ENCODE measurements at regions not wholly inside any gene's neighbourhood (a gene's known extent, or its start where the extent isn't known, plus 50 kb on each side); places are given as distances from the start of the nearest gene placed in this dataset.

DNA sequence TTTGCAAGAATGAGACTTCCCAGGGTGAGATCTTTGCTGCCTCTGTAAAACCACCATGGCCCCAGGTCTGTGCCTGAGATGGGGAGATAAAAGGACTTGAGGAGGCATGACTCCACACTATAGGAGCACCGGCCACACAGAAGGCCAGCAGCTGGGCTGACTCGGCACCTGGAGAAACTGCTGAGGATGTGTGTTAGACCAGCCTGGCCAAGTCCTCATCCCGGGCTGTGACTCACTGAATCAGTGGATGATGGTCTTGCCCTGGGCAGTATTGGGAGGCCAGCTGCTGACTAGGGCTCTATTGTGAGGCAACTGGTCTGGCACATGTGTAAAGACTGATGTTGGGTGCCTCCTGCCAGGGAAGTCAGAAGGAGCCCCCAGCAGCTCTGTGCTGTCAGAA, 286.2 kb downstream of the ACTL7B start:
- DNase-seq (ENCODE audit: low read depth, low spot score): peak; percentile 78
- H3K27ac ChIP-seq: peak overlapping the region; percentile 52

DNA sequence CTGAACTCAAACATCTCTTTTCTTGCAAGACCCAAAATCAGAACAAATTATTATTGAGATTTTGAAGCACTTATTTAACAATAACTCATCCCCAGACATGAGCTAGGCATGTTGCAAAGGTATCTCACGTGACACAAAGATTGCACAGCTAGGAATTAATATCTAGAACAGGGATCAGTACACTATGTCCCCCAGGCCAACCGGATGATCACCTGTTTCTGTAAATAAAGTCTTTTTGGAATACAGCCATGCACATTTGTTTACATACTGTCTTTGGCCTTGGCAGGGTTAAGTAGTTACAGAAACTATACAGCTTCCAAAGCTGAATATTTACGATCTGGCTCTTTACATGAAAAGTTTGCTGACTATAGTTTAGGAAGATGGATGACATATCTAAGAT, 287.7 kb downstream of the ACTL7B start:
- peak overlapping the region; percentile 52 for H3K27ac ChIP-seq
- DNase-seq (ENCODE audit: low read depth, low spot score): no peak

DNA sequence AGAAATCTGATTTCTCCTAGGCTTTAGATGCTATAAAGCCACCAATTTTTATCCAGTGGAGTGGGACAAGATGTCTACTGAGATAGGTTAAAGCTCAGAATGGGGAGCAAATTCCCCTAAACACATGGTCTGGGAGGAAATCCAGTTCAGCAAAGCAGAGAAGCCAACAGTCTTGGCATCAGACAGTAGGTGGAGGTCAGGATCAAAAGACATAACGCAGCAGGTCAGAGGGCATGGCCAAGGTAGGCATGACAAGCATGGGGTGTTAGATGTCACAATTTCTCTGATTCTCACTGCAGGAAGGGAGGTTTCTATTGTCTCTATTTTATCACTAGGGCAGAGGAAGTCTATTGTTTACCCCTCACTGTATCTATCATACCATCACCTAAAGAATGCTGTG, 288.2 kb downstream of the ACTL7B start:
- no peak for DNase-seq (ENCODE audit: low read depth, low spot score)
- peak overlapping the region; percentile 52 for H3K27ac ChIP-seq

DNA sequence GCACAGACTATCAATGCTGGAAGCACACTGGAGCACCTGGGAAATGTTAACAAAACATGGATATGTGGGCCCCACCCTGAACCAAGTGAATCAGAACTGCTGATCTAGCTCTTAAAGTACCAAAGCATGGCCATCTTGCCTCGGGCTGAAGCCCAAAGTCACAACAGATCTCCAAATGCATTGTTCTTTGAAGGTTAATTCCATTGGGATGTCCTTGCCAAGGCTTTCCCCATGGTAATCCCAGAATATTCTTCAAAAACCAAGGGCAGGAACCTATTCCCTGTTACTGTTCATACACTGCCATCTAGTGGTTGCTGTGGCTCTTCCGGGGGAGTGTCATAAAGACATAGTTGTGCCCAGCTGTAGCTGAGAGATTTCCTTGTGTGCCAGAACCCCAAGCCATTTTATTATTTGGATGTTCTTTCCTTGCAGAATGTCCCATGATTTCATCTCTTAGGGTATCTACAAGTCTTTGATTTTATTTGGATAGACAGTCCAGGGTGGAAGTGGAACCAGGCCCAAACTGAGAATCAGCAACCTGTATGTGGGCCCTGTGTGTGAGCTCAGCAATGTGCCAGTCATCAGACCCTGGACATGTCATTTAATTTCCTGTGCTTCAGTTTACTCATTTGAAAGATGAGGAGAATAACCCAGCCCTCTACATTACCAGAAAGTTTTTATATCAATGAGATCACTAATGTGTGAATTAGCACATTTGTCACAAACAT, 290.0 kb downstream of the ACTL7B start:
- H3K27ac ChIP-seq: peak overlapping the region; percentile 1
- DNase-seq (ENCODE audit: low read depth, low spot score): no peak

DNA sequence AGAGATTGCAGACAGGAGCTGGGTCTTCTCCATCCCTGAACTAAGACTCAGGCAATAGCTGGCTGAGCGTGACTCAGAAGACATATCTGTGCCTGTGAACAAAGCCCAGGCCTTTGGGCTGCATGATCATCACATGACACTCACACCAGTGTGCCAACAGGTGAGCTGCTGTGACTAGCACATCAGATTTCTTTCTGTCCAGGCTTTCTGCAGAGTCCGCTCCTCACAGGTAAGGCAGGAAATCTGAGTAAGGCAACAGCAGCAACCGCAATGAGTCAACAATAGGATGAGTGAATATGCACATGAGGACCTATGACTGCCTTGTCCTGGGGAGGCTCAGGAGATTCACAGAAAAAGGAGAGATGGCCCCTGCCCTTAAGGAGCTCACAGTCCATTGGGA, 293.6 kb downstream of the ACTL7B start:
- DNase-seq (ENCODE audit: low read depth, low spot score): peak; percentile 100
- peak overlapping the region; percentile 78 for H3K27ac ChIP-seq

DNA sequence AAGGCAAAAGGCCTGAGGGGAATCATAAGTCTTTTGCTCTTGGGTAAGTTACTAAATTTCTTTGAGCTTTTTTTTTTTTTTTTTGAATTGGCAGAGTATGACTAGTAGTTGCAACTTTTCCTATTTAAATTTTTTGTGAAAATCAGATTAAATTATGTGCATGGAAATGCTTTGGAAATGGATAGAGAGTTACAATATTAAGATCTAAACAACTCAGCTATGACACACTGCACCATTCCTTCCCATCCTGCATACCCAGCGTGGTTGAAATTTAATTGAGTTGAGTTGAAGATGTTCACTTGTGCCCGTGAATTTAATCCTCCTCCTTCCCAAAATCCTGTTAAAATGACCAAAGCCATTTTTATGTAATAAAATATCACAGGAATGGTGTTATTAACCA, 296.4 kb downstream of the ACTL7B start:
- DNase-seq (ENCODE audit: low read depth, low spot score): no peak
- no peak overlapping the region for H3K27ac ChIP-seq

DNA sequence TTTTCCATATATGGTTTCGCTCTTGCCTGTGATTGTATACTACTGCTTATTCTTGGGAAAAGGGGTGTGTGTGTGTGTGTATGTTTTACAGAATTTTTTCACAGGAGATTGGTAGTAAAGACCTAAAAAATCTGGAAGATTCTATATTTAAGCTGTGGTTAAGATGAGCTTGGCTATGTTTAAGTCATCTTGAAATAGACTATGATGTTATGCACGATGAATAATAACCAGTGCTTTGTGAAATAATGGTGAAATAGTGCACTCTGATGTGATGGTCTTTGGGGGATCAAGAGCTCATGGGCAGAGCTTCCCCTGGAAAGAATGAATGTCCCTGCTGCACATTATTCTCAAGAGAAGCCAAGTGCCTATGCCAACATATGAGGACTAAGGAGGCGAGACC, 301.0 kb downstream of the ACTL7B start:
- DNase-seq (ENCODE audit: low read depth, low spot score): no peak
- H3K27ac ChIP-seq: no peak overlapping the region

DNA sequence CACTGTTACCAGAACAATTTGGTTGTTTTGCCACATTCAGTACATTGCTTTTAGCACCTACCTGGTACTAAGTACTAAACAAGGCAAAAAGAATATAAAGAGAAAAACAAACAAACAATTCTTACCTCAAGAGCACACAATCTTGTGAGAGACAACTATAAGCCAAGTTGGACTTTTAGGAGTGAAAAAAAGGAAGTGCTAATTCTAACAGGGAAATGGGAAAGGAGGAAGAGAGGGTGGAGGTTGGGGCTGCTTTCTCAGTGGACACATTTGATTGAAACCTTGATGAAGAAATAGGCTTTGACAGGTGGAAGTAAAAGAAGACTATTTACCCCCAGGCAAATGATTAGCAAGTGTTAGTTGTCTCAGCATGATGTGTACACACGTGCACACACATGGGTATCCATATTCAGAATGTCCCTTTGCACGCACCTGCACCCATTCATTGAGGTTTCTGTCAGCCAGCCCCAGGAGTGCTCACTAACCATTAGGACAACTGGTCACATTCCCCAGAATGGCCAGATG, 302.6 kb downstream of the ACTL7B start:
- no peak for DNase-seq (ENCODE audit: low read depth, low spot score)
- H3K27ac ChIP-seq: peak overlapping the region; percentile 93

DNA sequence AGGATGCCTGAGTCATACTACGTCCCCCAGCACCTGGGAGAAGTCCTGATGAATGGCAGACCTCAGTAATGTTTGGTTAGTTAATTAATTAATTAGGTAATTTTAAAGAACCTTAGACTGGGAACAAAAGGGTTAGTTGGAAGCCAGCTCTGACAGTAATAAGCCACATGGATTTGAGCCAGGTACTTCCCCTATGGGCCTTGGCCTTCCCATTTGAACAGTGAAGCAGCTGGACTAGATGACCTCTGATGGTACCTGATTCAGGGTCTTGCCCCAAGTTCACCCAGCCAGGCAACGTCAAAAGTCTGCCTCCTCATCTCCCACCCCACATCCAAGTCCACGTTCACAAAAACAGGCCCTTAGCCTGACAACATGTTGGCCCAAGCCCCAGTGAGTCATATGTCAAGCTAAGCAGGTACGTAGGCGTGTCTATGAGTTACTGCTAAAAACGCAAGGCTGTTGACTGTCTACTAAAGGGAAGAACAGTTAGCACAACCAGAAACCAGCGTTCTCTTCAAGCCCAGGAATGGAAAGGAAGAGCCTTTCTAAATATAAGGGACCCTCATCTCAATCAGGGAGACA, 303.2 kb downstream of the ACTL7B start:
- H3K27ac ChIP-seq: peak overlapping the region; percentile 93
- DNase-seq (ENCODE audit: low read depth, low spot score): peak; percentile 99

DNA sequence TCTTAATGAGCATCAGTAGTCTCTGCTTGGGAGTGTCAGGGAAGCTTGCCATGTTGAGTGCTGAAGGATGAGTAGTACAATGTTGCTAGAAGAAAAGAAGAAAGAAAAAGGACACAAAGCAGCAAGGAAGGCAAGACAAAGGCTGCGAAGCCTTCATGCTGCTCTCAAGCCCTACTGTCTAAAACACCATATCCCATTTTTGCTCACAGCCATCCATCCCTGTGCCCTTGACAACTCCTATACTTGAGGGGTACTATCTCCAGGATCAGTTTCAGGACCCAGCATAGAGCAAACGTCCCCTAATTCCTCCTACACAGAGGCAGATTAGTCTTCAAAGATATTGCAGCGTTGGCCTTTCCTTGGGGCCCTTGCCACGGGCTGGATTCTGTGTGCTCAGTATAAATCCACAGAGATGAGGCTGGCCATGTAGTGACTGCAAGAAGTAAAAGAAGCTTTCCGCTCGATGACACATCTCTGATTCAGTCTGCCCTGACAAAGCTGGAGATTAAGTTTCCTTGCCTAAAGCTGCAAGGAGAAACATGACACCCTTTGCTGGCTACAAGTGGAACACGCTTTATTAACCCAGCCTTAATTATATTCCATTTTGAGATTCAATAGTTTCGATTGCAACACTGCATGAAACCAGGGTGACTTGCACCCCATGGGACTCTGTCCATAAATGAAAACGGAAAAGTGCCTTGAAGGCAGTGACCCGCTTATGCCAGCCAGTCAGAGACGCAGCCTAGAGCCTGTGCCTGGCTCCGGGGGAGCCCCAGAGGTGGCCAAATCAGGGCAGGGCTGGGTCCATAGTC, 304.6 kb downstream of the ACTL7B start:
- DNase-seq (ENCODE audit: low read depth, low spot score): peak; percentile 99
- H3K27ac ChIP-seq: peak overlapping the region; percentile 93

DNA sequence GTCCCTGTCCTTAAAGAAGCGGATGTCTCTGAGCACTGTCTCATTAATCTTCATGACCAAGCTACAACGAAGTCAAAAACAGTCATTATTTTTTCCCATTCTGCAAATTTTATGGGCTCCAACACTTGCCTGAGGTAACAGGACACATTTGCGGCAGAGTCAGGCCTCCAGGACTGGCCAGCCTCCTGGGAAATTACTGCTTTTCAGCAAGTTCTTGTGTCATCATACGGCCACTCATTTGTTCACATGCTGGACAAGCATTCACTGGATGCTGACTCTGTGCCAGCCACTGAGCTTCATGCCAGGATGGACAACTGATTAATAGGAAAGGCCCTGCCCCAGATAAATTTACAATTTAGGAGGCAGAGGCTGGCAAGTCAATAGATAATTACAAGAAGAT, 305.7 kb downstream of the ACTL7B start:
- peak overlapping the region; percentile 93 for H3K27ac ChIP-seq
- DNase-seq (ENCODE audit: low read depth, low spot score): no peak

DNA sequence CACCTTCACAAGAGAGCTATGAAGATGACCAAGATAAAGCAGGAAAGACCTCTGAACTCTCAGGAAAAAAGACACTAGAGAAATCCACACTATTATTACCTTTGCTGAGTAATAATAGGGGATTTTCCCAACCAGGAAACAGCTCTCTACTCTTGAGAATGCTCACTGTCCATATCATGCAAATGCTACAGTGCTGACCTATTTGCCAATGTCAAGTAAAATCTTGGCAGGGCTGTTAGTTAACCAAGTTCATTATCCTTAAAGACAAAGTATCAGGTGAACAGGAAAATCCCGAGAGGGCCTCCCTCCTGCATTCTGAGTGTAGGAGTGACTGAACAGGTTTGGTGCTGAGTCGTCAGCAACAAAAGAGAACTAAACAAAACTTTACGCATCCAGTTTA, 306.6 kb downstream of the ACTL7B start:
- peak overlapping the region; percentile 93 for H3K27ac ChIP-seq
- peak; percentile 96 for DNase-seq (ENCODE audit: low read depth, low spot score)

DNA sequence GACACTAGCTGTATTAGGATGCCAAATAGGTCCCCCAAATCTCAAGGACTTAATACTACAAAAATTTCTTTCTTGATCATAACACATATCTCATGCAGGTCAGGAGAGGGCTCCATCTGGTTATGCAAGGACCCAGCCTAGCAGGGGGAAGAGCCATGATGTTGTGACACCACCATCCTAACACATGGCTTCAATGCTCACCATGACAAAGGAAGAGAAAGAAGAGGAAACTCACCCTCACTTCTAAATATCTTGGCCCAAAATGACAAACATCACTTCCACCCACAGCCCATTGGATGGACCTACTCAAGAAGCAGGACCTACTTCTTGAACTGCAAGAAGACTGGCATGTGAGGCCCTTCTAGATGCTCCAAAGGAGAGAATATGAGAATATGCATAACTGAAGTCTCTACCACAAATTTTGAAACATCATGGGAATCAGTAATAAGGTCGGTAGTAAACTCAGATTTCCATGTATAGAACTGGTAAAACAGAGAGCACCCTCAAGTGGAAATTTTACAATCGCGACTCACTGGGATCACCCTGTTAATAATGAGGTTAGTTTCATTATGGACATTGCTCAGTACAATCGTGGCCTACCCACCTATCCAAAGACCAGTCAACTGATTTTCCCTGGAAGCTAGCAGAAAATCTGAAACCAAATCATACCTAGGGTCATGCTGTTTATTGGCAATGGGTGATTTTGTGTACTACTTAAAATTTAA, 308.2 kb downstream of the ACTL7B start:
- no peak overlapping the region for H3K27ac ChIP-seq
- no peak for DNase-seq (ENCODE audit: low read depth, low spot score)

DNA sequence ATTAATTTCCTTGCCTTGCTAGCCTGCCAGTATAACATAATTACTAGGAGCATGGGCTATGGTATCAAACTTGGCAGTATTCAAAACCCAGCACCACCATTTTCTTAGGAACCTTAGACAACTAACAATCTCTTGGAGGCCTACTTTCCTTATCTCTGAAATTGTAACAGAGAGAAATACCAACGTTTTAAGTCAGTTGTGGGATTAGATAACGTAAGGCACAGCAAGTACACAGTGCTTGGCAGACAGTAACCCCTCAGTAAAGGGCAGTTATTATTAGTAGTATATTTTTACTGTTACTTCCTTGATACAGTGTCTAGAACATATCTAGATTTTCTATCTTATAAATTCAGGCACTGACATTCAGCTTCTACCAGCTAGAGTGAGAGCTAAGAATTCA, 309.6 kb downstream of the ACTL7B start:
- no peak for DNase-seq (ENCODE audit: low read depth, low spot score)
- no peak overlapping the region for H3K27ac ChIP-seq

DNA sequence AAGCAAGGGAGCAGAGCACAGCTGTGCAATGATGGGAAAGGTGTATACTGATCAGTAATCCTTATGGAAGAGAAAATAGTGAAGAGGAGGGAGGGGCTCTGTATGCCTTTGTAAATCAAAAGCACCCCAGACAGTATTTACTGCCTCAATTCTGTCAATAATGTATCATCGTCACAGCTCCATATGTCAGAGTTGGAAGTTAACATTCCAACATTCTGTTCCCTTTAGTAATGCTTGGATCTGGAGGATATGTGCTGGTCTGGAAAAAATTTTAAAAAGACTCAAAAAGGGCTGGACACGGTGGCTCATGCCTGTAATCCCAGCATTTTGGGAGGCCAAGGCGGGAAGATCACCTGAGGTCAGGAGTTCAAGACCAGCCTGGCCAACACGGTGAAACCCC, 310.4 kb downstream of the ACTL7B start:
- no peak for DNase-seq (ENCODE audit: low read depth, low spot score)
- no peak overlapping the region for H3K27ac ChIP-seq

DNA sequence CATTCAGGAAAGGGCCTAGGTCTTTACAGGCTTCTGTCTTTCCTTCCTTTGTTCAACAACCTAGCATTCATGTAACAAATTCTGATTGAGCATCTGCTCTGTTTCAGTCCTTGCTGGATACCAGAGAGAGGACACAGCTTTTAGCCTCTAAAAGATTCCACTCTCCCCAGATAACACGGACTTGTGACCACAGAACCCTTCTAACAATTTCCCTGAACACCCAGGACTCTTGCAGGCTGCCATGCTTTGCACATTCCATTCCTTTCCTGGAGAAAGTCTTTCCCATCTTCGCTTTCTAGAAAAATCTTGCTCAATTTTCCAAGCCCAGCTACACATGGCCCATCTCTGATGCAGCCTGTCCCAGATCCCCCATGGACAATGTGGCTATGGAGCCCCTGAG, 310.9 kb downstream of the ACTL7B start:
- no peak for DNase-seq (ENCODE audit: low read depth, low spot score)
- H3K27ac ChIP-seq: no peak overlapping the region

DNA sequence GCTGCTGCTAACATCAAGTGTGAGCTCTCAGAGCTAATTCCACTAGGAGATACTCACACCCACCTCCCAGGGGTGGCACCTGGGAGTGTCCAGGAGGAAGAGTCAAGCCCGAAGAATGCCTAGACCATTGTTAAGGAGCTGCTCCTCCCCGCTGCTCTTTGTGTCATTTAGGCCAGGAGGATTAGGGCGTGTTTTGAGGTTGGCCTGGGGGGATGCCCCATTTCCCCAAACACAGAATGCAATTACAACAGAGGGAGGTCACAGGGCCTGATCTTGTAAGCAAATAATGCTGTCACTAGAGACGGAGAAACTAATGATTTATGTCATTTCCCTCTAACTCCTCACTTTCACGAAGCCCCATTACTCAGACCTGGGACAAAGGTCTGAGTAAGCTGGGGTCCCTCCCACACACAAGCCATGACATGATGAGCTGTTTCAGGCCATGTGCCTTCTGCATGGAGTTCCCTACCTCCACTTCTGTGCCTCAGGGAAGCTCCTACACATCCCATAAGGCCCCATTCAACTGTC, 312.5 kb downstream of the ACTL7B start:
- DNase-seq (ENCODE audit: low read depth, low spot score): peak; percentile 99
- H3K27ac ChIP-seq: peak overlapping the region; percentile 89

DNA sequence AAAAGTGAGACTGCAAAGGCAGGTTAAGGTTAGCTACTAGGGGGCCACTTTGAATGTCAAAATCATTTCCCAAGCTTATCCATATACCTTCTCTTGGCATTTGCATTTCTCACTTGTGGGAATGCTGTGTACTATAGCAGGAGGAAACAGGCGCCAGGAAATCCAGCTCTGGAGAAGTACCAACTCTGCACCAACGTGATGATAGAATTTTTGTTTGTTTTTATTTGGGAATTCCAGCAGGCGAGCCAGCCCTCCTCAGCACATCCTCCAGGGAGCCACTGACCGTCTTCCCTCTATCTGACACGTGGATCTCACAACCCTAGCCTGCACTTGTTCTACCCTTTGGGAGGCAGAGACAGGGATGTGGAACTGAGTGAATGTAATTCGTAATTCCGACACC, 318.0 kb downstream of the ACTL7B start:
- peak overlapping the region; percentile 69 for H3K27ac ChIP-seq

DNA sequence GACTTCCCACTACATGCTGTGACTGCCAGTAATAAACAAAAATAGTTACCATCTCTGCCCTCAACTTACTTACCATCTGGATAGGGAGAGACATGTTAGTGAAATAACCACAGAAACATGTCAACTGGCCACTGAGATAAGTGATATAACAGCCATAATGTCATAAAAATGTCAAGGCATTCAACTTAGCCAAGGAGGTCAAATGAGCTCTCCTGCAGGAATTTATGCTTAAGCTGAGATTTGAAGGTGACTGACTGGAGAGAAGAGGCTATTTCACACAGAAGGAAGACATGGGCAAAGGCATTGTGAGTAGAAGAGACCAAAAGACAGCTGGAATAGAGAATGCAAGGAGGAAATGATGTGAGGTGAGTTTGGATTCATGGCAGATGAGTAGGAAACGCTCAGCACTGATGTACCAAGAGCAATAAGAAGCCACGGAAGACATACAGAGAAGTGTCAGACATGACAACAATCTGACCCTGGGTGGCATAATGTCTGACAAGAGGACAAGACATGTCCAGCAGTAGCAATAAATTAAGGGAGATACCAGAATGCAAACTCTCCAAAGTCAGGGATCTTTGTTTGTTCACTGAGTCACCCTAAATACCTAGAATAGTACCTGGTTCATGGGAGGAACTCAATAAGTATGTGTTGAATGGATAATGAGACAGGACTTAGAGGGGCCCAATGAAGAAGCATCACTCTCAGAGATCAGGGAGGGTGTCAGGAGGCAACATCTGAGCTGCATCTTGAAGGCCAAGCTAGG, 318.8 kb downstream of the ACTL7B start:
- DNase-seq (ENCODE audit: low read depth, low spot score): no peak
- peak overlapping the region; percentile 69 for H3K27ac ChIP-seq

More for the DNA sequence above, 318.0 kb downstream of the ACTL7B start:
- DNase-seq (ENCODE audit: low read depth, low spot score): no peak

All from epithelial cell of prostate (primary cell).